Mucosa of stomach (tissue), 1 donor: ENCODE measurements at regions not wholly inside any gene's neighbourhood (a gene's known extent, or its start where the extent isn't known, plus 50 kb on each side); places are given as distances from the start of the nearest gene placed in this dataset.
"Not testable (repeated sequence)": the region's sequence is repeated elsewhere in the genome, so short reads cannot be mapped to it uniquely, and the experiment has no call there.

Source experiments
- H3K27me3 ChIP-seq: one replicate; pipeline ENCODE4 v1.7.0; 2013; ENCODE audit warnings: mild to moderate bottlenecking, low read length; ENCODE audit not compliant: control insufficient read depth, insufficient read depth
- H3K36me3 ChIP-seq: one replicate; pipeline ENCODE4 v1.7.0; 2013; ENCODE audit warnings: low read length; ENCODE audit not compliant: control insufficient read depth, insufficient read depth
- H3K4me1 ChIP-seq: one replicate; pipeline ENCODE4 v1.7.0; 2013; ENCODE audit warnings: mild to moderate bottlenecking, low read length; ENCODE audit not compliant: control insufficient read depth, insufficient read depth
- H3K4me3 ChIP-seq: one replicate; pipeline ENCODE4 v1.7.0; 2013; ENCODE audit warnings: low read length
- H3K9ac ChIP-seq: one replicate; pipeline ENCODE4 v1.7.0; 2013; ENCODE audit warnings: mild to moderate bottlenecking, low read length, moderate library complexity
- H3K9me3 ChIP-seq: one replicate; pipeline ENCODE4 v1.7.0; 2013; ENCODE audit warnings: mild to moderate bottlenecking, low read length, moderate library complexity; ENCODE audit not compliant: control insufficient read depth
- donor health status: Pancreatic carcinoma.

- H3K36me3 ChIP-seq: no peaks in the 10 kb centered on the region
- H3K9me3 ChIP-seq: no peaks in the 10 kb centered on the region
- no peak overlapping the region for H3K9ac ChIP-seq
- no peaks in the 10 kb centered on the region for H3K27me3 ChIP-seq
- no peak overlapping the region for H3K4me3 ChIP-seq
- H3K4me1 ChIP-seq: no peaks in the 10 kb centered on the region
Measured at GRCh38 chr13:66099825-66100224, 1130.3 kb downstream of the PCDH9 start.

GRCh38 chr13:66098931-66099628 lies 1131.1 kb downstream of the PCDH9 start:
- no peak overlapping the region for H3K9ac ChIP-seq
- H3K27me3 ChIP-seq: no peaks in the 10 kb centered on the region
- no peaks in the 10 kb centered on the region for H3K36me3 ChIP-seq
- H3K9me3 ChIP-seq: no peaks in the 10 kb centered on the region
- no peaks in the 10 kb centered on the region for H3K4me1 ChIP-seq
- no peak overlapping the region for H3K4me3 ChIP-seq

- no peaks in the 10 kb centered on the region for H3K36me3 ChIP-seq
- no peaks in the 10 kb centered on the region for H3K9me3 ChIP-seq
- no peak overlapping the region for H3K9ac ChIP-seq
- no peaks in the 10 kb centered on the region for H3K27me3 ChIP-seq
- no peak overlapping the region for H3K4me3 ChIP-seq
- H3K4me1 ChIP-seq: no peaks in the 10 kb centered on the region
Measured at GRCh38 chr13:66089711-66090110, 1140.4 kb downstream of the PCDH9 start.

GRCh38 chr13:66087269-66087710 lies 1142.8 kb downstream of the PCDH9 start:
- Histone ChIP-seq H3K9me3 (no peaks in the 10 kb centered on the region), H3K9ac (no peak overlapping the region), H3K4me1 (no peaks in the 10 kb centered on the region), H3K36me3 (no peaks in the 10 kb centered on the region), H3K27me3 (no peaks in the 10 kb centered on the region), H3K4me3 (no peak overlapping the region)

GRCh38 chr13:66077132-66077689 lies 1152.9 kb downstream of the PCDH9 start:
- Histone ChIP-seq H3K36me3 (no peaks in the 10 kb centered on the region), H3K4me1 (no peaks in the 10 kb centered on the region), H3K9me3 (no peaks in the 10 kb centered on the region), H3K9ac (no peak overlapping the region), H3K4me3 (no peak overlapping the region), H3K27me3 (no peaks in the 10 kb centered on the region)

- no peaks in the 10 kb centered on the region for H3K36me3 ChIP-seq
- no peak overlapping the region for H3K4me3 ChIP-seq
- no peaks in the 10 kb centered on the region for H3K27me3 ChIP-seq
- no peak overlapping the region for H3K9ac ChIP-seq
- no peaks in the 10 kb centered on the region for H3K4me1 ChIP-seq
- H3K9me3 ChIP-seq: no peaks in the 10 kb centered on the region
Measured at GRCh38 chr13:66076417-66076816, 1153.7 kb downstream of the PCDH9 start.

- Histone ChIP-seq H3K4me1 (no peaks in the 10 kb centered on the region), H3K4me3 (no peak overlapping the region), H3K27me3 (no peaks in the 10 kb centered on the region), H3K9ac (no peak overlapping the region), H3K36me3 (no peaks in the 10 kb centered on the region), H3K9me3 (no peaks in the 10 kb centered on the region)
Measured at GRCh38 chr13:66074018-66074615, 1156.0 kb downstream of the PCDH9 start.

GRCh38 chr13:66072097-66072496 lies 1158.0 kb downstream of the PCDH9 start:
- H3K4me1 ChIP-seq, H3K9ac ChIP-seq, H3K27me3 ChIP-seq, H3K9me3 ChIP-seq, H3K4me3 ChIP-seq, H3K36me3 ChIP-seq: not testable (repeated sequence)

GRCh38 chr13:66071608-66072007 lies 1158.5 kb downstream of the PCDH9 start:
- H3K4me1 ChIP-seq: no peaks in the 10 kb centered on the region
- H3K9ac ChIP-seq: no peak overlapping the region
- H3K9me3 ChIP-seq: no peaks in the 10 kb centered on the region
- H3K4me3 ChIP-seq: no peak overlapping the region
- H3K36me3 ChIP-seq: no peaks in the 10 kb centered on the region
- no peaks in the 10 kb centered on the region for H3K27me3 ChIP-seq

GRCh38 chr13:66071029-66071428 lies 1159.1 kb downstream of the PCDH9 start:
- Histone ChIP-seq H3K4me1 (no peaks in the 10 kb centered on the region), H3K27me3 (no peaks in the 10 kb centered on the region), H3K9me3 (no peaks in the 10 kb centered on the region), H3K36me3 (no peaks in the 10 kb centered on the region), H3K4me3 (no peak overlapping the region), H3K9ac (no peak overlapping the region)

GRCh38 chr13:66069570-66069969 lies 1160.6 kb downstream of the PCDH9 start:
- H3K36me3 ChIP-seq: no peaks in the 10 kb centered on the region
- H3K4me1 ChIP-seq: no peaks in the 10 kb centered on the region

GRCh38 chr13:66068683-66069082 lies 1161.5 kb downstream of the PCDH9 start:
- Histone ChIP-seq H3K9me3 (no peaks in the 10 kb centered on the region), H3K27me3 (no peaks in the 10 kb centered on the region), H3K36me3 (no peaks in the 10 kb centered on the region), H3K4me3 (no peak overlapping the region), H3K4me1 (no peaks in the 10 kb centered on the region), H3K9ac (no peak overlapping the region)

More at GRCh38 chr13:66069570-66069969, 1160.6 kb downstream of the PCDH9 start:
- H3K9me3 ChIP-seq: no peaks in the 10 kb centered on the region
- no peak overlapping the region for H3K9ac ChIP-seq
- H3K27me3 ChIP-seq: no peaks in the 10 kb centered on the region
- H3K4me3 ChIP-seq: no peak overlapping the region
